HG02759 (cell line): ENCODE measurements at regions not wholly inside any gene's neighbourhood (a gene's known extent, or its start where the extent isn't known, plus 50 kb on each side); places are given as distances from the start of the nearest gene placed in this dataset.
A peak's percentile ranks its signal among the peaks of the same experiment; 100 is the strongest.

Source experiments
- ATAC-seq: cut with Tn5 transposase; IDR thresholded peaks from one replicate; pipeline ENCODE4 v1.9.1; 2021; ENCODE audit warnings: mild to moderate bottlenecking, moderate library complexity; ENCODE audit not compliant: unreplicated experiment

DNA sequence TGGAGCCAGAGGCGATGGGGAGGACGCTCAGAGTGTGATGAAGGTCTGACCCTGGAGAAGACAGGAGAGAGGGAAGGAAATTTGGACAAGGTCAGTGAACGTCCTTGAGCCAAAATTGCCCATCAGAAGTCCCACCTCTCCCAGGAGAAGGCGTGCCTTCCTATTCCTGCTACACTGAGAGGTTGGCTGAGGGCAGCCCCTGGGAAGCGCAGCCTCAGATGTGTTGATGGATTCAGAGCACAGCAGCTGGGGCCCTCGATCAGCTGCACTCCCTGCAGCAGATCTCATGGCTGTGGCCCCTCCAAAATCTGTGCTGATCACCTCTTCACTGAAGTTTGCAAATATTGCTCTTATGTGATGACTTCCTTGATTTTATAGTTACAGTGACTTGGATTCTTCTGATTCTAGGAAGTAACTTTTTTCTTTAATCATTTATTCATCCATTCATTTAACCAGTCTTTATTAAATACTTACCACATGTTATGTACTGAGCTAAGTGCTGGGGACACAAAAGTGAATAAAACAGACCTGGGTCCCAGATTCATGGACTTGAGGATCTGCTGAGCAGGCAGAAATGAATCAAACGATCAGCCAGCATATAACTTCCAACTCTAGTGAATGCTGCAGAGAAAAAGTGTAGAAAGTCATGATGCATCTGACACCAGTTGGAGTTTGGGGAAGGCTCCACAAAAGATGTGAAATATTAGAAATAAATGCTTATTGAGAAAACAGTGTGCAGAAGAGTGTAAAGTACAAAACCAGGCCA lies 69.6 kb upstream of the ARMC2 start:
- ATAC-seq = no peak

DNA sequence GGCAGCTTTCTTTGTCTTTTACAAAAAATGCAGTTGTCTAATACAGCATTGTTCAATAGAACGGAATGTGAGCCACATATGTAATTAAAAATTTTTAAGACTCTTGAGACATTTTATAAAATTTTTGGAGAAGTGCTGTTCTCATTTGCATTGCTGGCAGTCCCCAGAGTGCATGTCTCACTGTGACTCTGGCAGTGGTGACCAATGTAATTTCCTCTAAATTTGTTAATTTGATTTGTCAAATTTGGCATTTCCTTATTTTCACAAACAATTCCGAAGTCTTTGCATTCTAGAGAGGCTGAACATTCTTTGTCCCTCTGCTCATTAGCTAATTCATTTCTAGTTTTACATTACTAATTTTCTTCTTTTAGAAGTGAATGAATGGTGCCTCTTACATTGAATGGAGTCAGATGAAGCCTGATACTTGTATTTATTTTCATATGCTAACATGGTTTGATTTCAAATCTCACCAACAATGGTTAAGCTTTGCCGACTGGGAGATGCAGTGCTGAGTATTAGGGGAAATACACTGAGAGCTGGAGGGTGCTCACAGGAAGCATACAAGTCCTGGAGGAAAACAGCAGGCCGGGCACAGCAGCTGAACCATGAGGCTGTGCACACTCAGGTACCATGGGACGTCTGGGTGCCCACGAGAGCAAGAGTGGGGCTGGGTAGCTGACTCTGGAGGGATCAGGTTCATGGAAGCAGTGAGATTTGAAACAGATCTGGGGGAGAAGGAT lies 68.5 kb upstream of the ARMC2 start:
- no peak for ATAC-seq

DNA sequence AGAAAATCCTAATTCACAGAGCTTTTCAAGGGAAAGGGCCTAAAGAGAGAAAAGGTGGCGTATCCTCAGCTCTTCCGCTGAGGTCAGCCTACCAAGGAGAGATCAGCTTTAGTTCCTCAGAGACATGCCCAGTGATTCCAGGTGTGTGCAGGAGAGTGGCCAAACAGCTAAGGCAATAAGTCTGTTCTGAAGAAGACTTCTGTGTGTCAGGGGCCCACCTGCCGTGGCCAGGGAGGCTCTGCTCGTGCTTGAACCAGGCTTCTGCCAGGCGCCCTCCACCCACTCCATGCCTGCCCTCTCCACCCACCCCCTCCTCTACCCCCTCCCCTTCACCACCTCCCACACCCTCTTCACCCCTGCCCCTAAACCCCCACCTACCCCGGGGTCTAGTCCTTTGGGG lies 67.4 kb upstream of the ARMC2 start:
- no peak for ATAC-seq

DNA sequence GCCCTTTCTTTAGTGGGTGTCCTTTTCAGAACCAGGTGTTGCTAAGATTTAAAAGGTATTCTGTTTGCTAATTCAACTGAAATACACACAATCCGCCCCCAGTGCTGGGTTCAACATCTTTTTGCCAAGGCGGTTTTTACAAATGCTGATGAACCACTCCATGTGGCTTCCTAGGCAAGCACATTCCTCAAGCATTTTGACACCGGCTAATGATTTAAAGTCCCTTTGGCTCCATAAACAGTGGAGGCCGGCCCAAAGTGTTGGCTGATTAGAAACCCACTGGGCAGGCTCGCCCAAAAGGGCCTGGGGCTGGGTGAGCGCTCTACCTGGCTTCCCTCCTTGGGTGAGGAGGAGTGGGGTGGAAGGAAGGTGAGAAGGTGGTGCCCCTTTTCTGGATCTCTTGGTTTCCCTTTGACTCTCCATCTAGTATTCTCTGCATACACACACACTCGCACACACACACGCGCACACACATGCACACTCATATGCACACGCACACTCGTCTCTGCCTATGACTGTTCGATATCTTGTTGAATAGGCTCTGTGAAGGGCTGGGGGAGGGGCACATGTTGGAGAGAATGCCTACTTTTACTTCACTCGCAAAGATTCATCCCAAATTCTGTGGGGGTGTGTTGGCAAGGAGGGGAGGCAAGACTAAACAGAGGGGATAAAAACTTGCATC lies 66.7 kb upstream of the ARMC2 start:
- no peak for ATAC-seq

DNA sequence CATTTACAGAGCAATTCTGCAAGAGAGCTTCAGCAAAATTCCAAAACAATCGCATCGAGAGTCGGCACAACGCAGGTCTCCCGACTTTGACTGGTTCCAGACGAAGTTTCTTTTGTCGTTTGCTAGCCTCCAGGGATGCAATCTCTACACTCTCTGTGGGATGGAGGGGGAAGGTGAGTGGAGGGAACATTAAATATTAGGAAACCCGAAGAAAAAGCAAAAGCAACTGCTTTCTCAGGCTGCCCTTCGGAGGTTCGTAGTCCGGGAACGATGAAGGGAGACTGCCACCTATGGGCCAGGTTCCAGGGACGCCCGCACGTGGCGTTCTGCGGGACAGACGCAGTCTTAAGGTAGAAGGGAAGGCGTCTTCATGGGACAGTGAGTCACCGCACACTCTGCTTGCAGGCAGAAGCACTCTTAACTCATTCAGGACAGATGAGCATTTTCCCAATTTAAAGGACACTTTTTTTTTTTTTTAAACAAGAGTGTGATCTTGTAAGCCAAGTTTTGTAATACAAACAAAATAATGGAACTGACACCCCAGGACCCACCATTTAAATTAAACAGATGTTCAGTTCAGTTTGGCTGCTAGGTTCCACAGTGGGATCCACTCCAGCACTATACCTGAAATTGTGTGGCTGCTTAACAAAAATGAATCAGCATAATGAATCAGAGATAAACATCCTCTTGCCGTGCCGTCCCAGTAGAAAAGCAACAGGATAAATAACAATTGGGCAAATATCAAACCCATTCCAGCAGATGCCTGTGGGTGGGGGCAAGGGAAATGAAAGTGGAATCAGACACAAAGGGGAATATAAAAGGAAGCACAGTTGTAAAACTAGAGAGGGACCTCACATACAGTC lies 65.8 kb upstream of the ARMC2 start:
- peak; percentile 56 for ATAC-seq

DNA sequence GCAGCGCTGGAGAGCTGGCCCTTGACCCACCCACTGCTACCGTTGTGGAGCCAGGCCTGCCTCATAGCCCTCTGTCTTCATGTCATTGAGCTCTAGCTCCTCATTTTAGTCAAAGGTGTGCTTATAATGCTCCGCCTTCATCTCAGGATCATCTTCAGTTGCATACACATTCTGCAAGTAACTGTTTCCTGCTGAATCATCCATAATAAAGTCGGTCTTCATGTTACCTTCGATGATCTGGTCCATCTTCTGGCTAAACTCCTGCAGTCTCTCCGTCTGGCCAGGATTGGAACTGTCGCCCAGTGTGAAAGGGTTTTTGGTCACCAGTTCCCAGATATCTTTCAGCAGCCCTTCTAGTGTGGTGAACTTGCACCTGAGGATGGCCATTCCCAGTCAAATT lies 62.6 kb upstream of the ARMC2 start:
- ATAC-seq = no peak

DNA sequence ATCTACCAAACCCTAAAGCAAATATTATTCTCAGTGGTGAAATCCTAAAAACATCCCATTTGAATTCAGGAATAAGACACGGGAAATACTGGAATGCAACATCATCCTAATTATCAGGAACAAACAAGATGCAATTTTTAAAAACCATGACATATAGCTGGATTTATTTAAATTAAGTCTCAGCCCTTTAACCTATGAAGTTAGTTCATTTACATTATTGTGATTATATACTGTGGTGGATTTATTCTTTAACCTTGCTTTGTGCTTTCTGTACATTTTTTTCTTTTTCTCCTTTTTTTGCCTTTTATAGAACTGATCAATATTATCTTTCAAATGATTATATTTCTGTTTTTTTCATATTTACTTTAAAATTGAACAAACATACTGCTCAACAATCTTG lies 59.8 kb upstream of the ARMC2 start:
- no peak for ATAC-seq

DNA sequence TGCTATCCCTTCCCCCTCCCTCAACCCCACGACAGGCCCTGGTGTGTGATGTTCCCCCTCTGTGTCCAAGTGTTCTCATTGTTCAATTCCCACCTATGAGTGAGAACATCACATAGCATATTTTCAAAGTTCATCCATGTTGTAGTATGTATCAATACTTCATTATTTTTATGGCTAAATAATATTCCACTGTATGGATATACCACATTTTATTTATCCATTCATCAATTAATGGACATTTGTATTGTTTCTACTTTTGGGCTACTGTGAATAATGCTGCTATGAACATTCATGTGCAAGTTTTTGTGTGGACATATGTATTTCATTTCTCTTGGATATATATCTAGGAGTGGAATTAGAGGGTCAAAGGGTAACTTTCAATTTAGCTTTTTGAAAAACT lies 58.7 kb upstream of the ARMC2 start:
- ATAC-seq = no peak

DNA sequence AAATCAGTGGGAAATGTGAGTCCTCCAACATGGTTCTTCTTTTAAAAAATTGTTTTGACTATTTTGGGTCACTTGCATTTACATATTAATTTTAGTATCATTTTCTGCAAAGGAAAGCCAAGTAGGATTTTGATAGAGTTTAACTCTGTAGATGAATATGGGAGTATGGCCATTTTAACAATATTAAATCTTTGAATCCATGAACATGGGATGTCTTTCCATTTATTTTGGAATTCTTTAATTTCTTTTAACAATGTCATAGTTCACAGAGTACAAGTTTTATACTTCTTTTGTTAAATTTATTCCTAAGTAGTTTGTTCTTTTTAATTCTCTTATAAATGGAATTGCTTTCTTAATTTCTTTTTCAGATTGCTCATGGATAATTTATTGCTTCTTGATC lies 56.5 kb upstream of the ARMC2 start:
- ATAC-seq = no peak

DNA sequence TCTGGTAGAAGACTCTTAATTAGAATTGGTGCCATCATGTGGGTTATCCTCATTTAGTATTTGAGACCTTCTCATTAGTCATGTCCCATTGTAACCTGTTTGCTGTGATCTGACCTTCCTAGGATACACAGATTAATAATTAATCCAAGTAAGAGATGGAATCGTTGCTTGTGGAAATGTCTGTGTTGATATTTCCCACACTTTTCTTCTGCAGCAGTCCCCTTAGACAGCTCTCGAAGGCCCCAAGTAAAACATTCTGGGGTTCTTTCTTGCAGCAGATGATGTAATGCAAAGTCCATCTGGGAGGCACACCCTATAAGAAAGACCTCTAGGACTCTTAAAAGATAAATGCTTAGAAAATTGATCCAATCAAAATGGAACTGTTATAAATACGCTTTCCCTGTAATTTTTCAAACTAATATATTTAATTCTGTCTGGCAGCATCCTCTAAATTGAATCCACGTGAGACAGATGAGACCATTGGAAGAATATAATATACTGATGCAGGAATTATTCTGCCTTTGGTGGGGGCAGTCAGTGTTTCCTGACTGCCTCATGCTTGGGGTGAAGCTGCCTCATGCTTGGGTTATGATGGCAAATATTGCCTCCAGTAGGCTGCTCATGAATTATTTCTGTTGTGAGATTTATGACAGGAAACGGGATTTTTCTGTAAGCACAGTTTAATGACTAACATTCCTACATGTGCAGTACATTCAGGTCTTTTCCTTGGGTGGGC lies 54.5 kb upstream of the ARMC2 start:
- ATAC-seq = no peak

DNA sequence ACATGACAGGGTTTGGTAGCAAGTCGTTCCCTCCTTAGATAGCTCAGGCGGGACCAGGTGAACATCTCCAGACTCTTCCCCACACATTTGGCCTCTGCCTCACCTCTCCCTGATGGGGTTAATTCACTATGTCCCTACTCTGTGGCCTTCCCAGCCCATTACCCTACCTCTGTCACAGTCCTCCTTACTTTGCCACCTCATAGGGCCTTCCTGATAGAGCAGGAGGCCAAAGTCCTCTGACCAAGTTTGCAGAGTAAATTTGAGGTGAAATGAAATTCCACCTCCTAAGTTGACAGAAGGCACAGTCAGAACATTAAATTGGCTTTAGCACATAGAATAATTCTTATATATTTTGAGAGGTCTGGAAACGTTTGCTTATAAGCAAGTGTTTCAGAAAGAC lies 53.1 kb upstream of the ARMC2 start:
- no peak for ATAC-seq

DNA sequence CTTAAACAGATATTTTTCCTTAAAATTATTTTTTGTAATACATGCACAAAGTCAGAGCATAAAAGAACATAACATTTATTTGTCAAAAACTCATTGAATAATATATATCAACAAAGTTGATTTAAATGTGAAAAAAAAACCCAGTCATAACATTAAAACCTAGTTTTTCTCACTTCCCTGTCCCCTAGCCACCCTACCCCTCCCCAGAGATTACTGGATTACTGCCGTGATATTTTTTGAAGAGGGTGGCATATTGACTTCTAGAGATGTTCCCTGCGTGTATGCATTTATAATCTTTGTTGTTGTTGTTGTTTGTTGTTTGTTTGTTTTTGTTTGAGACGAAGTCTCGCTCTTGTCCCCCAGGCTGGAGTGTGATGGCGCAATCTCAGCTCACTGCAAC lies 52.4 kb upstream of the ARMC2 start:
- ATAC-seq = no peak

DNA sequence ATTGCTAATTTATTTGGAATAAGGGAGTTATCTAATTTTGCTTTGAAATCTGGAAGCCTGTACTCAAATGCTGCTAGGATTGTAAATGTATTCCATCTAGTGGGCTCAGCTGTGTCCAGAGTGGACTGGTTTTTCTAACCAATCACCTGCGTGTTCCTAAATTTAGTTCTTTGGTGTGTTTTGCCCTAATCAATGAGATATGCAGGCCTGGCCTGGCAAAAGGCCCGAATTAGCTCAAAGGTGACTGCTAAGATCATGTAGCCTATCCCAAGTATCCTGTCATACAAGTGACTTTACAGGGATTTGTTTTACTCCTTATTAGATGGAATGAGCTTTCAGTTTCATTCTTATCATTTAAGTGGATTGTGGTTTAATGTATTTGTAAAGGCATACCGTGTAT lies 51.3 kb upstream of the ARMC2 start:
- no peak for ATAC-seq

DNA sequence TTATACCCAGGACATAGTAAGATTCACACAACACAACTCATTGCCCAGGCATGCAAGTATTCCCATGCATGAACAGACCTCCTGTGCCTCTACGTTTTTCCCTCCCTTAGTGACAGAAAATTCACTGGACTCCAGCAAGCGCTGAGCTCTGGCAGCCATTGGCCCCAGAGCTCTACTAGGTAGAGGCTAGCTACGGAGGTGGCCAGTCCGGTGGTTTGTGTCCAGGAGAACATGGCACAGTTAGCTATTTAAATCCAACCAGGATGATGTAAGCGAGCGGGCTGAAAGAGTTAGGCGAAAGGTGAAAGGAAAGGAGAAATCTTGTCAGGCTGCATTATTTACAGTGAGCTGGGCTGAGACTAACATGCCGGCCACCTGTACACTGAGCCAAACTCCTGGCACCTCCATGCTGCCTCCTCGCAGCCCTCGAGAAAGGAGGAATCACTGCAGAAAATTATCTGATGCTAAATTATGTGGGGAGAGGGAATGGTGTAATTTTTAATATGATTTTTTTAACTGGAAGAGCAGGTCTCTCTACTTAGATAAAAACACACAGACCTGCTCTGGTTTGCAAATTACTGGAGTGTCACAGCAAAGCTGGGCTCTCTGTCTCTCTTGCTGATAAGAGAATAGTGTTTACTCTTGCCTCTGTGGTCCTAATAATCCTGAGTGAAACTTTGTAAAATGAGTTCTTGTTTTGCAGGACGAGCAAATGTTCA lies 50.1 kb upstream of the ARMC2 start:
- no peak for ATAC-seq
